ENCODE measurements at regions not wholly inside any gene's neighbourhood (a gene's known extent, or its start where the extent isn't known, plus 50 kb on each side); places are given as distances from the start of the nearest gene placed in this dataset.
"Not testable (repeated sequence)": the region's sequence is repeated elsewhere in the genome, so short reads cannot be mapped to it uniquely, and the experiment has no call there.

GRCh38 chr17:71864755-71865154, 256.1 kb upstream of the SOX9 start:
- Histone ChIP-seq H3K9me3 (no peaks in the 10 kb centered on the region), H3K4me1 (no peaks in the 10 kb centered on the region), H3K27ac (no peak overlapping the region), H3K4me3 (no peak overlapping the region), H3K36me3 (no peaks in the 10 kb centered on the region), H3K27me3 (no peaks in the 10 kb centered on the region)
- no peak for DNase-seq (ENCODE audit: low spot score)
- TF ChIP-seq CTCF (IDR thresholded peaks at IDR 0.05): no peak

GRCh38 chr17:71866095-71866494, 254.7 kb upstream of the SOX9 start:
- H3K27me3 ChIP-seq: no peaks in the 10 kb centered on the region
- DNase-seq (ENCODE audit: low spot score): no peak
- no peak overlapping the region for H3K27ac ChIP-seq
- no peak for TF ChIP-seq CTCF (IDR thresholded peaks at IDR 0.05)
- no peaks in the 10 kb centered on the region for H3K4me1 ChIP-seq
- no peaks in the 10 kb centered on the region for H3K9me3 ChIP-seq
- no peaks in the 10 kb centered on the region for H3K36me3 ChIP-seq
- no peak overlapping the region for H3K4me3 ChIP-seq

GRCh38 chr17:71869293-71869692, 251.5 kb upstream of the SOX9 start:
- Histone ChIP-seq H3K9me3 (no peaks in the 10 kb centered on the region), H3K36me3 (no peaks in the 10 kb centered on the region), H3K27ac (no peak overlapping the region), H3K4me1 (no peaks in the 10 kb centered on the region), H3K27me3 (no peaks in the 10 kb centered on the region), H3K4me3 (no peak overlapping the region)
- DNase-seq (ENCODE audit: low spot score): no peak
- no peak for TF ChIP-seq CTCF (IDR thresholded peaks at IDR 0.05)

GRCh38 chr17:71869841-71870545, 250.8 kb upstream of the SOX9 start:
- no peak for DNase-seq (ENCODE audit: low spot score)
- Histone ChIP-seq H3K36me3 (no peaks in the 10 kb centered on the region), H3K27me3 (no peaks in the 10 kb centered on the region), H3K27ac (no peak overlapping the region), H3K9me3 (no peaks in the 10 kb centered on the region), H3K4me1 (no peaks in the 10 kb centered on the region), H3K4me3 (no peak overlapping the region)
- TF ChIP-seq CTCF (IDR thresholded peaks at IDR 0.05): no peak

- Histone ChIP-seq H3K4me1 (no peaks in the 10 kb centered on the region), H3K36me3 (no peaks in the 10 kb centered on the region), H3K9me3 (no peaks in the 10 kb centered on the region), H3K27ac (no peak overlapping the region), H3K4me3 (no peak overlapping the region), H3K27me3 (no peaks in the 10 kb centered on the region)
- no peak for DNase-seq (ENCODE audit: low spot score)
- TF ChIP-seq CTCF (IDR thresholded peaks at IDR 0.05): no peak
Observed at GRCh38 chr17:71870546-71870862, 250.3 kb upstream of the SOX9 start.

GRCh38 chr17:71872843-71873485, 247.9 kb upstream of the SOX9 start:
- no peak for DNase-seq (ENCODE audit: low spot score)
- no peak for TF ChIP-seq CTCF (IDR thresholded peaks at IDR 0.05)
- no peak overlapping the region for H3K27ac ChIP-seq

GRCh38 chr17:71874773-71875172, 246.0 kb upstream of the SOX9 start:
- not testable (repeated sequence) for H3K27me3 ChIP-seq; H3K27ac ChIP-seq; H3K4me3 ChIP-seq; H3K9me3 ChIP-seq; DNase-seq (ENCODE audit: low spot score); H3K4me1 ChIP-seq; H3K36me3 ChIP-seq

More at GRCh38 chr17:71872843-71873485, 247.9 kb upstream of the SOX9 start:
- Histone ChIP-seq H3K4me3 (no peak overlapping the region), H3K27me3 (no peaks in the 10 kb centered on the region), H3K9me3 (no peaks in the 10 kb centered on the region), H3K4me1 (no peaks in the 10 kb centered on the region), H3K36me3 (no peaks in the 10 kb centered on the region)
